HEK293 (cell line): ENCODE measurements at regions not wholly inside any gene's neighbourhood (a gene's known extent, or its start where the extent isn't known, plus 50 kb on each side); places are given as distances from the start of the nearest gene placed in this dataset.

ENCODE experiments used
- CTCF ChIA-PET: fragments of 350-600 bp; formaldehyde crosslinking; extraction: SDS; loops from one replicate; lab custom pipeline; 2021; ENCODE audit warnings: antibody characterized with exemption; lab: Yijun Ruan, JAX
- POLR2A ChIA-PET: fragments of 300-600 bp; formaldehyde crosslinking; extraction: SDS; loops from one replicate; lab custom pipeline; 2020; ENCODE audit warnings: antibody characterized with exemption, inconsistent platforms; lab: Yijun Ruan, JAX
- H3K27ac ChIP-seq: fragments of 200-500 bp; sonication (Bioruptor generic); 2 replicates; pipeline ENCODE4 v1.5.1; 2014; ENCODE audit warnings: low read depth, low read length, control low read depth, inconsistent platforms; ENCODE audit errors: extremely low read depth
- H3K36me3 ChIP-seq, 2 experiments: fragments of 200-500 bp in 1 of 2; sonication (Bioruptor generic) in 1 of 2; 1 replicate in 1 of 2; 2 replicates in 1 of 2; pipeline ENCODE4 v1.5.1; 2014 to 2017; ENCODE audit warnings: inconsistent platforms in 2 of 2, low read length in 2 of 2; ENCODE audit not compliant: control insufficient read depth in 2 of 2, insufficient read depth in 1 of 2
- H3K4me1 ChIP-seq: fragments of 200-500 bp; sonication (Bioruptor generic); 2 replicates; pipeline ENCODE4 v1.5.1; 2014; ENCODE audit warnings: mild to moderate bottlenecking, low read length, inconsistent platforms; ENCODE audit not compliant: control insufficient read depth, insufficient read depth
- H3K4me3 ChIP-seq: 2 replicates; pipeline ENCODE4 v1.5.1; 2011; ENCODE audit warnings: low read depth, mild to moderate bottlenecking, control low read depth, low read length, moderate library complexity
- H3K9me3 ChIP-seq: fragments of 200-500 bp; sonication (Bioruptor generic); 2 replicates; pipeline ENCODE4 v1.5.1; 2014; ENCODE audit warnings: low read depth, low read length, inconsistent platforms; ENCODE audit not compliant: control insufficient read depth, insufficient read depth
- RBAK ChIP-seq: fragments of 450-650 bp; formaldehyde crosslinking; IDR thresholded peaks from 2 replicates; pipeline ENCODE4 v1.5.1; 2016; ENCODE audit warnings: missing biosample characterization, missing genetic modification characterization
- SCRT1 ChIP-seq: fragments of 450-650 bp; formaldehyde crosslinking; IDR thresholded peaks from 2 replicates; pipeline ENCODE4 v1.5.1; 2016; ENCODE audit warnings: missing biosample characterization, missing genetic modification characterization, borderline replicate concordance
- SP7 ChIP-seq: fragments of 450-650 bp; formaldehyde crosslinking; IDR thresholded peaks from 2 replicates; pipeline ENCODE4 v1.5.1; 2016; ENCODE audit warnings: missing biosample characterization, missing genetic modification characterization
- ZBTB17 ChIP-seq: fragments of 450-650 bp; formaldehyde crosslinking; IDR thresholded peaks from 2 replicates; pipeline ENCODE4 v1.5.1; 2016; ENCODE audit warnings: missing biosample characterization, missing genetic modification characterization
- ZNF157 ChIP-seq: fragments of 450-650 bp; formaldehyde crosslinking; IDR thresholded peaks from 2 replicates; pipeline ENCODE4 v1.5.1; 2016; ENCODE audit warnings: missing biosample characterization, missing genetic modification characterization
- ZNF16 ChIP-seq: fragments of 450-650 bp; formaldehyde crosslinking; IDR thresholded peaks from 2 replicates; pipeline ENCODE4 v1.5.1; 2016; ENCODE audit warnings: low read depth, missing biosample characterization, missing genetic modification characterization
- ZNF169 ChIP-seq: fragments of 450-650 bp; formaldehyde crosslinking; IDR thresholded peaks from 2 replicates; pipeline ENCODE4 v1.5.1; 2016; ENCODE audit warnings: missing biosample characterization, missing genetic modification characterization
- ZNF292 ChIP-seq: fragments of 450-650 bp; formaldehyde crosslinking; IDR thresholded peaks from 2 replicates; pipeline ENCODE4 v1.5.1; 2016; ENCODE audit warnings: low read depth, missing biosample characterization, missing genetic modification characterization, borderline replicate concordance
- ZNF302 ChIP-seq: fragments of 450-650 bp; formaldehyde crosslinking; IDR thresholded peaks from 2 replicates; pipeline ENCODE4 v1.5.1; 2016; ENCODE audit warnings: missing biosample characterization, missing genetic modification characterization, low read depth
- ZNF311 ChIP-seq: fragments of 450-650 bp; formaldehyde crosslinking; IDR thresholded peaks from 2 replicates; pipeline ENCODE4 v1.5.1; 2017; ENCODE audit warnings: missing biosample characterization, missing genetic modification characterization, borderline replicate concordance
- ZNF324 ChIP-seq: fragments of 450-650 bp; formaldehyde crosslinking; IDR thresholded peaks from 2 replicates; pipeline ENCODE4 v1.5.1; 2016; ENCODE audit warnings: missing biosample characterization, missing genetic modification characterization
- ZNF391 ChIP-seq: fragments of 450-650 bp; formaldehyde crosslinking; IDR thresholded peaks from 2 replicates; pipeline ENCODE4 v1.5.1; 2016; ENCODE audit warnings: low read depth, missing biosample characterization, missing genetic modification characterization, borderline replicate concordance
- ZNF544 ChIP-seq: fragments of 450-650 bp; formaldehyde crosslinking; IDR thresholded peaks from 2 replicates; pipeline ENCODE4 v1.5.0; 2017; ENCODE audit warnings: missing biosample characterization, missing genetic modification characterization
- ZNF560 ChIP-seq: fragments of 450-650 bp; formaldehyde crosslinking; IDR thresholded peaks from 2 replicates; pipeline ENCODE4 v1.5.1; 2017; ENCODE audit warnings: missing biosample characterization, missing genetic modification characterization, borderline replicate concordance
- ZNF610 ChIP-seq: fragments of 450-650 bp; formaldehyde crosslinking; IDR thresholded peaks from 2 replicates; pipeline ENCODE4 v1.5.1; 2016; ENCODE audit warnings: missing biosample characterization, missing genetic modification characterization, borderline replicate concordance
- ZNF626 ChIP-seq: fragments of 450-650 bp; sonication (Bioruptor Pico); formaldehyde crosslinking; IDR thresholded peaks from 2 replicates; pipeline ENCODE4 v1.5.1; 2018; ENCODE audit warnings: missing biosample characterization, missing genetic modification characterization, inconsistent platforms
- ZNF660 ChIP-seq: fragments of 450-650 bp; IDR thresholded peaks from 2 replicates; pipeline ENCODE4 v1.5.1; 2018; ENCODE audit warnings: missing biosample characterization, mild to moderate bottlenecking, missing genetic modification characterization
- ZNF664 ChIP-seq: fragments of 450-650 bp; formaldehyde crosslinking; IDR thresholded peaks from 2 replicates; pipeline ENCODE4 v1.5.1; 2016; ENCODE audit warnings: missing biosample characterization, missing genetic modification characterization
- ZNF837 ChIP-seq: fragments of 450-650 bp; formaldehyde crosslinking; IDR thresholded peaks from 2 replicates; pipeline ENCODE4 v1.5.1; 2016; ENCODE audit warnings: missing biosample characterization, missing genetic modification characterization
- TF ChIP-seq, protein P1 (sequence below): fragments of 450-650 bp; formaldehyde crosslinking; IDR thresholded peaks from 2 replicates; pipeline ENCODE4 v1.5.1; 2016; ENCODE audit warnings: missing biosample characterization, missing genetic modification characterization

DNA sequence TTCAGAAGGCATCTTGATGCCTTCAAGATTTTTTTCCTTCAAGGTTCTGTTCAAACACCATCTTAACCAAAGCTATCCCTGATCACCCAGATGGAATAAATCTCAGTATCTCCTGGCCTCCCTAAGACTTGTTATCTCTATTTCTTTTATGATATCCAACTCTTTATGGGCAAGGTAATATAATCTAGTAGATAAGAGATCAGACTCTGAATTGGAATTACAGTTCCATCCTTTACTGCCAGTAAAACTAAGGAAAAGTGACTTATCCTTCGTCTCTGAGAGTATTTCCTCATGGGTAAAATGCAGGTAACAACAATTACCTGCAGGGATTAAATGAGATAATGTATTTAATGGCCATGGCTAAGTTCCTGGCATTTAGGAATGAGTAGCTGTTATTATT lies 445.0 kb upstream of the DAB1 start:
- CTCF ChIA-PET, result no interaction called here
- POLR2A ChIA-PET, result no interaction called here
- Histone ChIP-seq H3K9me3 (no peaks in the 10 kb centered on the region), H3K4me1 (no peaks in the 10 kb centered on the region), H3K36me3 (no peaks in the 10 kb centered on the region), H3K27ac (no peak overlapping the region), H3K4me3 (no peak overlapping the region)
- TF ChIP-seq ZNF560 (tag by site-specific recombination) (no peak), SCRT1 (tag by site-specific recombination) (no peak), ZNF311 (tag by site-specific recombination) (no peak), ZNF169 (no peak), ZNF302 (tag by site-specific recombination) (no peak), ZNF610 (tag by site-specific recombination) (no peak), SP7 (tag by site-specific recombination) (no peak), ZNF324 (tag by site-specific recombination) (no peak), ZNF660 (tag by site-specific recombination) (no peak), ZNF544 (tag by site-specific recombination) (no peak), RBAK (tag by site-specific recombination) (no peak), ZNF157 (no peak)
- TF ChIP-seq, protein P1, sequence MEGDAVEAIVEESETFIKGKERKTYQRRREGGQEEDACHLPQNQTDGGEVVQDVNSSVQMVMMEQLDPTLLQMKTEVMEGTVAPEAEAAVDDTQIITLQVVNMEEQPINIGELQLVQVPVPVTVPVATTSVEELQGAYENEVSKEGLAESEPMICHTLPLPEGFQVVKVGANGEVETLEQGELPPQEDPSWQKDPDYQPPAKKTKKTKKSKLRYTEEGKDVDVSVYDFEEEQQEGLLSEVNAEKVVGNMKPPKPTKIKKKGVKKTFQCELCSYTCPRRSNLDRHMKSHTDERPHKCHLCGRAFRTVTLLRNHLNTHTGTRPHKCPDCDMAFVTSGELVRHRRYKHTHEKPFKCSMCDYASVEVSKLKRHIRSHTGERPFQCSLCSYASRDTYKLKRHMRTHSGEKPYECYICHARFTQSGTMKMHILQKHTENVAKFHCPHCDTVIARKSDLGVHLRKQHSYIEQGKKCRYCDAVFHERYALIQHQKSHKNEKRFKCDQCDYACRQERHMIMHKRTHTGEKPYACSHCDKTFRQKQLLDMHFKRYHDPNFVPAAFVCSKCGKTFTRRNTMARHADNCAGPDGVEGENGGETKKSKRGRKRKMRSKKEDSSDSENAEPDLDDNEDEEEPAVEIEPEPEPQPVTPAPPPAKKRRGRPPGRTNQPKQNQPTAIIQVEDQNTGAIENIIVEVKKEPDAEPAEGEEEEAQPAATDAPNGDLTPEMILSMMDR (tag by site-specific recombination), result no peak

GRCh38 chr1:57868239-57868638 lies 444.4 kb upstream of the DAB1 start:
- no peak for TF ChIP-seq ZNF626 (tag by site-specific recombination)
- no peak for TF ChIP-seq ZNF391 (tag by site-specific recombination)
- TF ChIP-seq ZBTB17 (tag by site-specific recombination), result no peak
- TF ChIP-seq ZNF16 (tag by site-specific recombination), result no peak
- TF ChIP-seq, protein P1 (tag by site-specific recombination), result no peak
- TF ChIP-seq ZNF664, result no peak
- no peak overlapping the region for H3K4me3 ChIP-seq
- no peaks in the 10 kb centered on the region for H3K36me3 ChIP-seq
- H3K9me3 ChIP-seq, result no peaks in the 10 kb centered on the region
- ChIA-PET CTCF (no interaction called here), POLR2A (no interaction called here)
- H3K27ac ChIP-seq, result no peak overlapping the region
- H3K4me1 ChIP-seq, result no peaks in the 10 kb centered on the region

DNA sequence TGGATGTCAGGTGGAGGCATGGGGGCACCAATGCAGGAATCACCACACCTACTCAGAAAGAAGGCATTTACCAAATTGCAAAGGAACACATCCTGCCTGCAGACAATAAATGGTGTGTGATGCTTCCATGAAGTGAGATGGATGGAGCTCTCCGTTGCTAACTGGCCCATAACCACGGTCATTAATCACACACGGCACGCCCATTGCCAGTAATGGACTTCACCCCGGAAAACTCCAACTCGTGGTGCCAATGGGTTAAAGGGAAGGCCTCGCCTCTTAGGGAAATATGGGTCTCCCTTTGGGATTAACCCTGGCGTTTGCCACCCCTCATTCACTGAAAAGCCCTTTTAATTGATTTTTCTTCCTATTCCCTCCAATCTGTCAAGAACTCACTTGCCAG lies 443.1 kb upstream of the DAB1 start:
- no peak overlapping the region for H3K27ac ChIP-seq
- no peaks in the 10 kb centered on the region for H3K36me3 ChIP-seq
- CTCF ChIA-PET, result no interaction called here
- TF ChIP-seq ZNF292 (tag by site-specific recombination) (no peak), ZNF837 (tag by site-specific recombination) (no peak)
- TF ChIP-seq, all 188 proteins: peak for 0
- POLR2A ChIA-PET, result no interaction called here
- Histone ChIP-seq H3K9me3 (no peaks in the 10 kb centered on the region), H3K4me3 (no peak overlapping the region), H3K4me1 (no peaks in the 10 kb centered on the region)
